ENCODE measurements at regions not wholly inside any gene's neighbourhood (a gene's known extent, or its start where the extent isn't known, plus 50 kb on each side); places are given as distances from the start of the nearest gene placed in this dataset.

- CTCF ChIA-PET = no interaction called here
- Histone ChIP-seq H3K36me3 (ENCODE audit: control insufficient read depth in 2 of 2, insufficient read depth in 2 of 2, low read length in 1 of 2) (no peaks in the 10 kb centered on the region), H4K20me1 (ENCODE audit: control insufficient read depth, insufficient read depth) (no peaks in the 10 kb centered on the region), H3K4me3 (no peak overlapping the region), H3K27ac (ENCODE audit: control insufficient read depth, insufficient read depth) (no peak overlapping the region), H3K79me2 (ENCODE audit: control insufficient read depth, insufficient read depth, low read length) (no peaks in the 10 kb centered on the region), H2AFZ (ENCODE audit: control insufficient read depth, low read depth, low read length) (no peak overlapping the region), H3K9ac (ENCODE audit: control insufficient read depth, insufficient read depth, low read length) (no peak overlapping the region), H3K4me1 (ENCODE audit: control insufficient read depth, insufficient read depth, low read length) (no peaks in the 10 kb centered on the region), H3K27me3 (replicated peaks in 1 of 2; ENCODE audit: control insufficient read depth in 2 of 2, insufficient read depth in 2 of 2, low read length in 1 of 2) (no peaks in the 10 kb centered on the region), H3K4me2 (ENCODE audit: control insufficient read depth, insufficient read depth) (no peak overlapping the region), H3K9me3 (replicated peaks; ENCODE audit: control insufficient read depth, insufficient read depth, low read length) (no peaks in the 10 kb centered on the region)
- no peak for ATAC-seq
- TF ChIP-seq RCOR1 (conservative IDR thresholded peaks at IDR 0.05; ENCODE audit: low read depth, low read length) (no peak), ETV6 (conservative IDR thresholded peaks at IDR 0.05 in 1 of 2, IDR thresholded peaks at IDR 0.05 in 1 of 2; ENCODE audit: borderline replicate concordance in 1 of 2, low read depth in 1 of 2) (0 out of 4 replicates have a peak, but pooled peaks of 1 of the 2 experiments have one; percentile 61)
- RAD21 ChIA-PET (ENCODE audit: unreplicated experiment) = no interaction called here
- POLR2A ChIA-PET = no interaction called here
- in situ Hi-C loops (cut with MboI) (no loop called here), intact Hi-C loops (cut with micrococcal nuclease; ENCODE audit: unreplicated experiment) (no loop called here)
- no peak for FAIRE-seq
- BruUV-seq (replicated peaks) = no TSS peak
- SMC1A ChIA-PET (ENCODE audit: uncharacterized antibody, unreplicated experiment) = interaction anchor here (0.6 to 0.7 kb wide), 2 partner anchors 36 to 116 kb away, joined by 3 read pairs; no protein-coding TSS in a partner anchor
- DNase-seq (ENCODE audit: low read depth, low spot score) = no peak
These were observed 258.3 kb downstream of the DOK5 start for GRCh38 chr20:54733687-54734086.

- no TSS peak for BruUV-seq (replicated peaks)
- 32% methylated on average over 4 of the region's 4 CpGs for WGBS (ENCODE audit: insufficient coverage, insufficient replicate concordance, low lambda C conversion rate, missing lambda C conversion rate)
- RAD21 ChIA-PET (ENCODE audit: unreplicated experiment) = no interaction called here
- ATAC-seq (no peak), DNase-seq (ENCODE audit: low read depth, low spot score) (no peak), FAIRE-seq (no peak)
- CTCF ChIA-PET = interaction anchor here (0.5 to 1.6 kb wide), 3 partner anchors 46 to 1362 kb away, joined by 3 to 6 read pairs (median 5); no protein-coding TSS in a partner anchor
- Histone ChIP-seq H3K27ac (ENCODE audit: control insufficient read depth, insufficient read depth) (no peak overlapping the region), H3K4me3 (no peak overlapping the region), H3K4me2 (ENCODE audit: control insufficient read depth, insufficient read depth) (no peak overlapping the region), H3K9ac (ENCODE audit: control insufficient read depth, insufficient read depth, low read length) (no peak overlapping the region), H3K9me3 (replicated peaks; ENCODE audit: control insufficient read depth, insufficient read depth, low read length) (no peaks in the 10 kb centered on the region), H3K27me3 (replicated peaks in 1 of 2; ENCODE audit: control insufficient read depth in 2 of 2, insufficient read depth in 2 of 2, low read length in 1 of 2) (no peaks in the 10 kb centered on the region), H3K4me1 (ENCODE audit: control insufficient read depth, insufficient read depth, low read length) (no peaks in the 10 kb centered on the region), H4K20me1 (ENCODE audit: control insufficient read depth, insufficient read depth) (no peaks in the 10 kb centered on the region), H3K36me3 (ENCODE audit: control insufficient read depth in 2 of 2, insufficient read depth in 2 of 2, low read length in 1 of 2) (no peaks in the 10 kb centered on the region), H3K79me2 (ENCODE audit: control insufficient read depth, insufficient read depth, low read length) (no peaks in the 10 kb centered on the region), H2AFZ (ENCODE audit: control insufficient read depth, low read depth, low read length) (no peak overlapping the region)
- SMC1A ChIA-PET (ENCODE audit: uncharacterized antibody, unreplicated experiment) = interaction anchor here (1.0 kb wide), 1 partner anchor 47 kb away, joined by 4 read pairs; no protein-coding TSS in a partner anchor
- in situ Hi-C loops (cut with MboI) (no loop called here), intact Hi-C loops (cut with micrococcal nuclease; ENCODE audit: unreplicated experiment) (loop anchor here (5.0 kb wide), 1 partner anchor 50 kb away; no protein-coding TSS in a partner anchor)
- POLR2A ChIA-PET = no interaction called here
- TF ChIP-seq SMAD1 (IDR thresholded peaks at IDR 0.05; ENCODE audit: low read depth, partially characterized antibody) = no peak
- no peak for TF ChIP-seq RELB (IDR thresholded peaks at IDR 0.05; ENCODE audit: low read depth)
- TF ChIP-seq TBL1XR1 (IDR thresholded peaks at IDR 0.05; ENCODE audit: low read depth, low read length) = no peak
- TF ChIP-seq NRF1 (conservative IDR thresholded peaks at IDR 0.05; ENCODE audit: low read depth, low read length) = no peak
- no peak for TF ChIP-seq ATF3 (IDR thresholded peaks at IDR 0.05; ENCODE audit: borderline replicate concordance, extremely low read depth, low read depth, low read length)
- TF ChIP-seq ZNF217 (IDR thresholded peaks at IDR 0.05) = no peak
These were observed 252.1 kb downstream of the DOK5 start for GRCh38 chr20:54727490-54727889.

All from GM12878 (cell line).